ENCODE measurements at regions not wholly inside any gene's neighbourhood (a gene's known extent, or its start where the extent isn't known, plus 50 kb on each side); places are given as distances from the start of the nearest gene placed in this dataset.

GRCh38 chrX:45879512-45879911, 665.7 kb downstream of the ZNF674 start:
- no peak for DNase-seq

DNA sequence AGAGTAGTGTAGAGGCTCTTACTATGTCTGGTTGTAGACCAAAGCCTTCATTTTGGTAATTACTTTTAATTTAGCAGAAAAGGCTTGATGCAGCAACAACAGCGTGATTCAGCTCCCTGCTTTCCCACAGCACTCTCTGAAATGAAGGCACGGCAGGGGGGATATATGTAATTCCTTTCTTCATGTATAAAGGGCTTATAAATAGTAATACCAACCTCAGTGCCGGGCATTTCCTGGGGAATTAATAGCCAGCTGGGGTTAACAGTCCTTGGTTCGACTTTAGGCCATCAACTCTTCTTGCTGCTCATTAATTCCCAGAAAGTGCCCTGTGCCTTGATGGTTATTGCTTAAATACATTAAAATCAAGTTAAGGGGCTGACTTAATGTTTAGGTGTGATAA, 669.0 kb downstream of the ZNF674 start:
- no peak for DNase-seq

GRCh38 chrX:45873781-45874180, 671.4 kb downstream of the ZNF674 start:
- DNase-seq: no peak

GRCh38 chrX:45872480-45872879, 671.8 kb upstream of the DIPK2B start:
- DNase-seq: no peak

- DNase-seq: no peak
Observed at GRCh38 chrX:45868425-45868824, 667.7 kb upstream of the DIPK2B start.

GRCh38 chrX:45862801-45863200, 662.1 kb upstream of the DIPK2B start:
- no peak for DNase-seq

DNA sequence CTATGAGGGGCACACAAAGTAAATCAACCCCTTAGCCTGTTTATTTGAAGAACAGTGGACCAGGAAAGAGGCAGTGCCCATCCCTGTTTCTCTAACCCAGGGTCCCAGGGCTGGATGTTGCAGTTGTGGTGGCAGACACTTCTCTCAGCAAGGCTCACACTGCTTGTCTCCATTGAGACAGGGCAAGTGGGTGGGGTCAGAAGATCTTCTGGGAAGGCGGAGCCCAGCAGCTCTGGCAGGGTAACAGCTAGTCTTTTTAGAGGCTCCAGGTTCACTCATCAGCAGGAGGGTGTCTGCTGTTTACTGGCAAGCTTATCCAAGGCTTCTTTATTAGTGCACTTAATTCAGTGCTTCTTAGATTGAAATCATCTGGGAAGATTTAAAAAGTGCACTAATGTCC, 659.8 kb upstream of the DIPK2B start:
- DNase-seq: no peak

DNA sequence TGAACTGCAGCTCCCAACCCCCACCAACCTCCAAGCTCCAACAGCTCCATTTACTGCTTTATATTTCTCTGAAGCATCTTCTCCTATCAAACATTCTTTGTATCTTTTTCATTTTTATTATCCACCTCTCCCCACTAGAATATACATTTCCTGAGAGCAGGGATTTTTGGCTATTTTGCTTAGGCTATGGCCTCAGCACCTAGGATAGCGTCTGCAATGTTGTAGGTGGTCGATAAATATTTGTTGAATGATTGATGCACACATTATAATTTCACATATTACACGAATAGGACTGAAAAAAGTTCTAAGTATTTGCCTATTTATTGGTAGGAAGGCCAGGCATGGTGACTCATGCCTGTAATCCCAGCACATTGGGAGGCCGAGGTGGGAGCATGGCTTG, 658.7 kb upstream of the DIPK2B start:
- no peak for DNase-seq

GRCh38 chrX:45852884-45853283, 652.2 kb upstream of the DIPK2B start:
- DNase-seq: no peak

GRCh38 chrX:45851434-45851991, 650.8 kb upstream of the DIPK2B start:
- DNase-seq: peak in 21 of 56 donors; percentile 0 to 33 (median 6)

DNA sequence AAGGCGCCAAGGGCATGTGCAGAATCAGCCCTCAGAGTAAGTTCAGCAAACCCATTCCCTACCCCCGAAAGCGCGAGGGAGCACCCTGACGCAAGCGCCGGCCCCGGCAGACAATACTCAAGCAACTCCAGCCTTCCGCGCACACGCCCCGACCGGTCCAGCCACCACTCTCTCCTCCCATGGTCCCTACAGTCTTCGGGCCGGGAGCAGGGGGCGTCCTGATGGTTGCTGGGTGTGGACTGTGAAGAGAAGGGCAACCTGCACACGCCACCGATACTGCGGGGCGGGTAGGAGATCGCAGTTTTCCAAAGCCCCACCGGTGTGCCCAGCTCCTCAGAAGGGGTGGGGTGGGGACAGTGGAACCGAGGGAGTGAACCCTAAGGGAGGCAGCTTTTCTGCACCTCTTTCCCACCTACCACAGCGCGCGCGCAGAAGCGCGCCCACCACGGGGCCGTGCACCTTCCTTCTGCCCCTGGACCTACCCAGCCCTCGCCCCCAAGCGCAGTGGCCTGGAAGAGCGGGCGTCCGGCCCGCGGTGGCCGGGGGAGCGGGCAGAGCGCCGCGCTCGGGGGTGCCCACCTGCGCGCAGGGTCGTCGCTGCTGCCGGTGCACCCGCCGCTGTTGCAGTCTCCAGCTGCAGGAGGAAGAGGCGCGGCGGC, 650.2 kb upstream of the DIPK2B start:
- peak in 9 of 56 donors; percentile 0 to 6 (median 1) for DNase-seq

DNA sequence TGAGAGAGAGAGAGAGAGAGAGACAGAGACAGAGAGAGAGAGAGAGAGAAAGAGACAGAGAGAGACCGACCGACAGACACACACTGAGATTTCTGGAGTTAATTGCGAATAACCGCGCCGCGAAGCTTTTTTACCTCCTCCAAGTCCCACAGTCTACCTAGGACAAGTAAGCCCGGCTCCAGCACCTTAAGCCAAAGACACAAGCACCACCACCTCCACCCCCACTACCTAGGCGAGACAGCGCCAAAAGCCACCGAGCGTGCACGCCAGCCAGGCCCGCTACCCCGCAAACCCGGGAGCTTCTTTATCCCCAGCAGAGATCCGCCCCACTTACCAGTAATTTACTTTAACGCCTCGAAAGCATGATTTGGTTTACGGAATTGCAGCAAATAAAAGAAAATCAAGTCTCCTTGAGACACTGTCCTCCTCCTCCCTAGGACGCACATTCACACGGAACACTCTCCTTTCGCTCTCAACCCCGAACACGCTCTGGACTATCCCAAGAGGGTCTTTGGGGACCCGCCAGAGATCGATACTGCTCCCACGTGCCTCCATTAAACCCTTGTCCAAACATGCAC, 649.6 kb upstream of the DIPK2B start:
- peak in 6 of 56 donors; percentile 1 to 15 (median 14) for DNase-seq

DNA sequence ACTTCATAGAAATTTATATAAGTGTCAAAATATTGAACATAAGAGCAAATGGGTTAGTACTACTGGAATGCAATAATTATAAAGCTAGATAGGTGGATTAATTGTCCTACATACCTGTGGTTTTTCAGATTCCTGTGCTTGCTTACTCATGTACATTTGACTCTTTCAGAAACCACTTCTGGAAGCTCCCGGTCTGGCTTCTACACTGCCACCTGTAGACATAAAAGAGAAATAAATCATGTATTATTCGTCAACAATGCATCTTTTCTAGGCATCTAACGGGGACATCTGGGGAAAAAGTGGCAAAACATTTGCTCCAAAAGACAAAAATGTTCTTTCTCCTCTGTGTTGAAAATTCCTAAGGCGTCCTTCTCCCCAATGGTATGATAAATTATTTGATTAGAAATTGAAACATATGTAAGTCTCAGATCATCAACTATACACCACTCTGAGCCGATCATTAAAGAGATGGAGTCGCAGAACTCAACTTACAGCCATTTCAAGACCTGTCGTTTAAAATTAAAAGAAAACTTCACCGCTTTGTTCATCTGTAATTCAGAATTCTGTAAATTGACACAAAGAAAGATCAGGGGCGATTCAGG, 648.7 kb upstream of the DIPK2B start:
- peak in 1 of 56 donors; percentile 1 for DNase-seq

DNA sequence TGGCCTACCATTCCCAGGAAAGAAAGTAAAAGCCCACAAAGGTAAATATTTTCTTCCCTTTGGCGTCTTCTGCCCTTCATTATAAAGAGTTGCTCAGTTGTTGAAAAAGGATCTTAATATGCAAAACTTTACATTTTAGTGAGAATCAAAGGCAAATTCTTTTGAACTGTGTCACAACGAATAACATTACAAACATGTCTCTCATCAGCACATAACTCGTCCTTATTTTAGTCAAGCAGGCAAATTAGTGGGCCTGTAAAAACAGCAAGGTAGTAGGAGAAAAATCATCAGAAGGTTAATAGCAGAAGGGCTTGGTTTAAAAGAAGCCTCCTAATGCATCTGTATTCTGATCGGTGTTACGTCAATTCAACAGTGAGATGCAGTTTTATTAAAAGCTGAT, 647.3 kb upstream of the DIPK2B start:
- no peak for DNase-seq

- DNase-seq: no peak
Observed at GRCh38 chrX:45846328-45846727, 645.7 kb upstream of the DIPK2B start.

DNA sequence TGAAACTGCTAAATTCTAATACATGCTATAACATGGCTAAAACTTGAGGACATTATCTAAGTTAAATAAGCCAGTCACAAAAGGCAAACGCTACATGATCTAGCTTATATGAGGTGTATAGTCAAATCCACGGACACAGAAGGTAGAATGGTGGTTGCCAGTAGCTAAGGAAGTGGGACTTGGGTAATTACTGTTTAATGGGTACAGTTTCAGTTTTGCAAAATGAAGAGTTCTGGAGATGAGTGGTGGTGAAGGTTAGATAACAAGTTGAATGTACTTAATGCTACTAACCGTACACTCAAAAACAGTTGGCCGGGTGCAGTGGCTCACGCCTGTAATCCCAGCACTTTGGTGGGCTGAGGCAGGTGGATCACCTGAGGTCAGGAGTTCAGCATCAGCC, 644.5 kb upstream of the DIPK2B start:
- DNase-seq: no peak

DNA sequence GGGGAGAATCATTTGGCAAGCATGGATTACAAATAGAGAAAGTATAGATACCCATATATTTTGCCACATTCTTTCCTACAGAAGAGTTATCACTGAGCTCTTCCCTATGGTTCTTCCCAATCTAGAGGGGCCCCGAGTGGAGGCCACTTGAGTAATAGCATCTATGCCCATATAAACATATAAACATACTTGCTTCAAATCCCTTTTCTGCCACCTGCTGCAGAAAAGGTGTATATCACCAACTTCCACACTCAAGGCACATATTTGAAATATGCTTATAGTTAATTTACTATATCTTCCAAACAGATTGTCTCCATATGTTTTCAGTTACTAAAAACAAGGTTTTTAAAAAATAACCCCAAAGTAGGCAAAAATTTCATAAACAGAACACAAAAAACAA, 642.8 kb upstream of the DIPK2B start:
- DNase-seq: no peak

GRCh38 chrX:45842926-45843315, 642.2 kb upstream of the DIPK2B start:
- DNase-seq: no peak

DNA sequence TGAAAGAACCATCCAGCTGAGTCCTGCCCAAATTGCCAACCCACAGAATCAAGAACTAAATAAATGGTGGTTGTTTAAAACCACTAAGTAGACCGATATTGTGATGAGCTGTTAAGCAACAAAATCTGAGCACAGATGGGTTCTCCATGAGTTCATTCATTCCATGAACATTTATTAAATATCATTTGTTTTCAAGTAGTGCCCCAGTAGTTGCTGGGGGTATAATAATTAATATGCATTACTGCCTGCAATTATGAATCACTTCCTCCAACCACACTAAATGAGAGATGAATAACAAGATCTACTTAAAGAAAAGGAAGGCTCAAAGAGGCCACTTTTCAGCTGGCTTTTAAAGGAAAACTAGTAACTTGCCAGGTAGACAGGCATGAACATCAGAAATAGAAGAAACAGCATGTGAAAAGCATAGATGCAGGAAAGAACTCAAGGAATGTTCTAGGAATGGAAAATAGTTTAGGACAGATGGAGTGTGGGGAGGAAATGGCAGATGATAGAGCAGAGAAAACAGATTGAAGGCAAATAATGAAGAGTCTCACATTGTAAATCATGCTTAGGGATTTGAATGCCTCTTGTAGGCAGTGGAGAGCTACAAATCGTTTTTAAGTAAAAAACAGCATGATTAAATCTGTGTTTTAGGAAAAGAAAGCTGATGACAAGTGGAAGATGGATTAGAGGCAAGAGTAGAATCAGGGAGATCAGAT, 641.7 kb upstream of the DIPK2B start:
- DNase-seq: no peak

GRCh38 chrX:45840411-45840950, 639.8 kb upstream of the DIPK2B start:
- no peak for DNase-seq

GRCh38 chrX:45830343-45830742, 629.7 kb upstream of the DIPK2B start:
- DNase-seq: no peak

DNA sequence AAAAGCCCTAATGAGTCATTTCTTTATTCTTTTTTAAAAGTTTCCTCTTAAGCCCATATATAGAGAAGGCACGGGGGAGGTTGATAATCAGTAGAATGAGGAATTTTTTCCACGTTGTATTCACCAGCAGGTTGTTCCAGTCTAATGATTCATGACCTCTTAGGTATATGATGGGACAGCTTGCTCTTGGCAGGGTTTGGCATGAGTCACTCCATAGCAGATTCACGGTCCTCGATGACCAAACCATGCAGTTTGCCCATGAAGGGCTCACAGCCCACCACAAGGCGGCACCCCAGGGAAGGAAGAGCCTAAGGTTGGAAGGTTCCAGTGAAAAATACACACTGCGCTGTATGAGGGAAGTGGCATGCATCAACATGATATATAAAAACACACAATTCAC, 623.8 kb upstream of the DIPK2B start:
- no peak for DNase-seq
